PC-3 (cell line): ENCODE measurements at regions not wholly inside any gene's neighbourhood (a gene's known extent, or its start where the extent isn't known, plus 50 kb on each side); places are given as distances from the start of the nearest gene placed in this dataset.

Source experiments
- ATAC-seq: fragments of 200-7000 bp; cut with Tn5 transposase; 2 replicates; pipeline ENCODE4 v1.9.1; 2020; ENCODE audit warnings: mild to moderate bottlenecking, moderate library complexity
- BruUV-seq: library from RNA; stranded (reverse); fragments of 400-500 nt; replicated peaks from 2 replicates; lab custom pipeline; 2021; lab: Mats Ljungman, UMichigan
- CTCF ChIA-PET: fragments of 300-600 bp; sonication (Branson Sonifier 250); formaldehyde crosslinking; loops from one replicate; lab custom pipeline; 2022; ENCODE audit warnings: antibody characterized with exemption; lab: Charles Lee
- POLR2A ChIA-PET: fragments of 300-600 bp; sonication (Branson Sonifier 250); formaldehyde crosslinking; loops from one replicate; lab custom pipeline; 2022; ENCODE audit warnings: antibody characterized with exemption; ENCODE audit not compliant: unreplicated experiment; lab: Charles Lee
- DNase-seq: peaks from one replicate; pipeline ENCODE4 v3.0.0-alpha.2; 2015
- H2AFZ ChIP-seq: fragments of 300-600 bp; sonication (generic); 2 replicates; pipeline ENCODE4 v1.6.0; 2016; ENCODE audit warnings: antibody characterized with exemption, low read length
- H3F3A ChIP-seq: fragments of 300-600 bp; sonication (generic); one replicate; pipeline ENCODE4 v1.6.0; 2017; ENCODE audit warnings: antibody characterized with exemption, low read length, control low read depth, mild to moderate bottlenecking; ENCODE audit not compliant: unreplicated experiment
- H3K27ac ChIP-seq: fragments of 300-600 bp; sonication (generic); 2 replicates; pipeline ENCODE4 v1.5.1; 2016; ENCODE audit warnings: mild to moderate bottlenecking, low read length
- H3K27me3 ChIP-seq: fragments of 300-600 bp; sonication (generic); 2 replicates; pipeline ENCODE4 v1.6.1; 2016; ENCODE audit warnings: low read length, mixed read lengths
- H3K36me3 ChIP-seq: fragments of 300-600 bp; sonication (generic); 2 replicates; pipeline ENCODE4 v1.6.1; 2016; ENCODE audit warnings: low read depth, mixed run types, low read length, mixed read lengths
- H3K4me1 ChIP-seq: fragments of 300-600 bp; sonication (generic); 2 replicates; pipeline ENCODE4 v1.5.1; 2016; ENCODE audit warnings: low read length; ENCODE audit not compliant: insufficient read depth
- H3K4me2 ChIP-seq: fragments of 300-600 bp; sonication (generic); 2 replicates; pipeline ENCODE4 v1.6.0; 2016; ENCODE audit warnings: low read length
- H3K4me3 ChIP-seq: fragments of 300-600 bp; sonication (generic); 2 replicates; pipeline ENCODE4 v1.5.1; 2016; ENCODE audit warnings: mild to moderate bottlenecking, low read length, mixed read lengths
- H3K79me2 ChIP-seq: fragments of 300-600 bp; sonication (generic); 2 replicates; pipeline ENCODE4 v1.6.1; 2017; ENCODE audit warnings: low read length, mixed read lengths
- H3K9ac ChIP-seq: fragments of 300-600 bp; sonication (generic); 2 replicates; pipeline ENCODE4 v1.6.0; 2016; ENCODE audit warnings: mild to moderate bottlenecking, low read length
- H3K9me2 ChIP-seq: fragments of 300-600 bp; sonication (generic); replicated peaks from 2 replicates; pipeline ENCODE4 v1.6.1; 2016; ENCODE audit warnings: mixed run types, low read length, mixed read lengths
- H3K9me3 ChIP-seq: fragments of 300-600 bp; sonication (generic); 2 replicates; pipeline ENCODE4 v1.6.1; 2016; ENCODE audit warnings: low read length, mixed read lengths
- H4K20me1 ChIP-seq: fragments of 300-600 bp; sonication (generic); 2 replicates; pipeline ENCODE4 v1.6.1; 2016; ENCODE audit warnings: low read length, mixed read lengths
- CTCF ChIP-seq: fragments of 300-600 bp; sonication (generic); conservative IDR thresholded peaks from 2 replicates; pipeline ENCODE4 v1.5.1; 2017; ENCODE audit warnings: antibody characterized with exemption, low read depth, mild to moderate bottlenecking, low read length
- EZH2 ChIP-seq: fragments of 300-600 bp; sonication (generic); IDR thresholded peaks from one replicate; pipeline ENCODE4 v1.6.1; 2017; ENCODE audit warnings: antibody characterized with exemption, mild to moderate bottlenecking, low read length; ENCODE audit not compliant: unreplicated experiment
- EZH2phosphoT487 ChIP-seq: fragments of 300-600 bp; sonication (generic); IDR thresholded peaks from 2 replicates; pipeline ENCODE4 v1.6.1; 2018; ENCODE audit warnings: mild to moderate bottlenecking, antibody characterized with exemption, low read length, borderline replicate concordance
- intact Hi-C: fragments of 100-400 bp; cut with micrococcal nuclease; formaldehyde crosslinking; loops from 2 replicates; pipeline ENCODE4 v1.9.0; 2023

- no TSS peak for BruUV-seq
Measured at GRCh38 chr3:137554242-137554641, 209.9 kb upstream of the SOX14 start.

GRCh38 chr3:137568880-137569279 is 195.2 kb upstream of the SOX14 start:
- H4K20me1 ChIP-seq, result no peaks in the 10 kb centered on the region
- no peaks in the 10 kb centered on the region for H3K9me2 ChIP-seq
- DNase-seq, result no peak
- ChIA-PET CTCF (no interaction called here), POLR2A (no interaction called here)
- no peak for ATAC-seq
- no peaks in the 10 kb centered on the region for H3K27me3 ChIP-seq
- no peaks in the 10 kb centered on the region for H3K4me1 ChIP-seq
- H3K4me2 ChIP-seq, result no peak overlapping the region
- no peak overlapping the region for H3K4me3 ChIP-seq
- H3K9me3 ChIP-seq, result no peaks in the 10 kb centered on the region
- intact Hi-C loops, result no loop called here
- TF ChIP-seq EZH2 (no peak), CTCF (no peak), EZH2phosphoT487 (no peak)
- no peaks in the 10 kb centered on the region for H3F3A ChIP-seq
- H3K36me3 ChIP-seq, result no peaks in the 10 kb centered on the region
- BruUV-seq, result no TSS peak
- no peak overlapping the region for H3K9ac ChIP-seq
- no peaks in the 10 kb centered on the region for H3K79me2 ChIP-seq
- H2AFZ ChIP-seq, result no peak overlapping the region
- no peak overlapping the region for H3K27ac ChIP-seq

More at GRCh38 chr3:137554242-137554641, 209.9 kb upstream of the SOX14 start:
- no peak for ATAC-seq
- no peak overlapping the region for H3K27ac ChIP-seq
- POLR2A ChIA-PET, result no interaction called here
- H3K4me1 ChIP-seq, result no peaks in the 10 kb centered on the region
- H3F3A ChIP-seq, result no peaks in the 10 kb centered on the region
- no peak overlapping the region for H3K9ac ChIP-seq
- no peaks in the 10 kb centered on the region for H3K9me2 ChIP-seq
- no peak overlapping the region for H2AFZ ChIP-seq
- no peak for TF ChIP-seq CTCF
- no peak for TF ChIP-seq EZH2phosphoT487
- TF ChIP-seq EZH2, result no peak
- no peak overlapping the region for H3K4me2 ChIP-seq
- no peaks in the 10 kb centered on the region for H3K9me3 ChIP-seq
- no peak for DNase-seq
- H3K4me3 ChIP-seq, result no peak overlapping the region
- no peaks in the 10 kb centered on the region for H3K79me2 ChIP-seq
- intact Hi-C loops, result no loop called here
- CTCF ChIA-PET, result no interaction called here
- H3K27me3 ChIP-seq, result no peaks in the 10 kb centered on the region
- no peaks in the 10 kb centered on the region for H3K36me3 ChIP-seq
- no peaks in the 10 kb centered on the region for H4K20me1 ChIP-seq

GRCh38 chr3:137572931-137573330 is 191.2 kb upstream of the SOX14 start:
- no peak for TF ChIP-seq CTCF
- no peak for TF ChIP-seq EZH2phosphoT487
- TF ChIP-seq EZH2, result no peak
- no TSS peak for BruUV-seq
- H3K9me3 ChIP-seq, result no peaks in the 10 kb centered on the region
- POLR2A ChIA-PET, result no interaction called here
- H3K4me3 ChIP-seq, result no peak overlapping the region
- no peaks in the 10 kb centered on the region for H3K79me2 ChIP-seq
- H3K9ac ChIP-seq, result no peak overlapping the region
- H3K27ac ChIP-seq, result no peak overlapping the region
- H2AFZ ChIP-seq, result no peak overlapping the region
- H4K20me1 ChIP-seq, result no peaks in the 10 kb centered on the region
- no peak for ATAC-seq
- H3K27me3 ChIP-seq, result no peaks in the 10 kb centered on the region
- CTCF ChIA-PET, result no interaction called here
- H3K36me3 ChIP-seq, result no peaks in the 10 kb centered on the region
- no peaks in the 10 kb centered on the region for H3K9me2 ChIP-seq
- no peaks in the 10 kb centered on the region for H3F3A ChIP-seq
- H3K4me1 ChIP-seq, result no peaks in the 10 kb centered on the region
- DNase-seq, result no peak
- intact Hi-C loops, result no loop called here
- H3K4me2 ChIP-seq, result no peak overlapping the region
